Urothelium cell line (cell line): ENCODE measurements at regions not wholly inside any gene's neighbourhood (a gene's known extent, or its start where the extent isn't known, plus 50 kb on each side); places are given as distances from the start of the nearest gene placed in this dataset.

Experiments
- DNase-seq: peaks from one replicate; pipeline ENCODE4 v3.0.0; 2011; ENCODE audit warnings: low spot score, mixed read lengths
- FAIRE-seq: peaks from 2 replicates; lab custom pipeline; 2011; peaks lifted over from hg19 to GRCh38; lab: Jason Lieb, UNC

DNA sequence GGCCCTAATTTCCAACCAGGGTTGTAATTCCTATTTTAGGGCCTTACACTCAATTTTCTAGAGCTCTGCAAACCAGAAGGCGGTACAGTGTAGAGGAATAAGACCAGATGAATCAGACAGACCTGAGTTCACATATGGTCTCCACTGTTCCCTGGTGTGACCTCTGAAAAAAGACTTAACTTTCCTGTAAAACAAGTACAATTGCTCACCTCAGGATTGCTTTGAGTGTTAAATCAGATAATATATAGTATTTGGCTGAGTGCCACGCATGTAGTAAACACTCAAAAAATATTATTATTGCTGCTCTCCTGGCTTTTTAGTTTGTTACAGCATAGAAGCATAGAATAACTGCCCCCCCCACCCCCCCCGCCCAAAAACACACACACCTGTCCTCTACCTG, 51.0 kb upstream of the STT3B start:
- no peak for FAIRE-seq
- DNase-seq: no peak

DNA sequence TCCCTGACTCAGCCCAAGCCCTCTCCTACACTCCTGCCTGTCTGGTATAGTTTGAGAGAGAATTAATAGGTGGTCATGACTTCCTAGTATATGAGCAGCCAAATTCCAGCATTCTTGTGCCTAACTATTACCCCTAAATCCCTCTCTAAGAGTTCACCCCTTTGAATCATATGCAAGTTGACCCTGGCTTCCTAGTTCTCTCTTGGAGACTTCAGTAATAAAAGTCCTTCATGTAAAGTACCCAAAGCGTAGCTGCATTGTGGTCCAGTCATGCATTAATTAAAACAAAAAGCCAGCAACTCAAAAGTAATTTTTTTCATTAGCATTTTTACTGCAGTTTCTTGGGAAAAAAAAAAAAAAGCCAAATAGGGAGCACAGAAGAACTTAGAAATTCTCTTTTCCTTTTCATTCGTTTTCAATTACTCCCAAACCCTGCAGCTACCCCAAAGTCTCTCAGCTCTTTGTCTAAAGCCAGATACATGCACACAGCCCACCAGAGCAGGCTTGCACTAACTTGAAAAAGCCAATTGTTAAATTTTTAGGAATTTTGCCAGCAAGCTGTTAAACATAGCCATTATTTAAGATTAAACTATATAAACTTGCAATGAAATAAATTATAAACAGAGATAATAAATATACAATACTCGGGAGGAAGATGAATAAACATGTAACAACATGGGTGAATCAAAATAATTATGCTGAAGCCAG, 50.1 kb upstream of the STT3B start:
- FAIRE-seq: no peak

More for the DNA sequence above, 50.1 kb upstream of the STT3B start:
- no peak for DNase-seq
